ENCODE measurements at regions not wholly inside any gene's neighbourhood (a gene's known extent, or its start where the extent isn't known, plus 50 kb on each side); places are given as distances from the start of the nearest gene placed in this dataset.

DNA sequence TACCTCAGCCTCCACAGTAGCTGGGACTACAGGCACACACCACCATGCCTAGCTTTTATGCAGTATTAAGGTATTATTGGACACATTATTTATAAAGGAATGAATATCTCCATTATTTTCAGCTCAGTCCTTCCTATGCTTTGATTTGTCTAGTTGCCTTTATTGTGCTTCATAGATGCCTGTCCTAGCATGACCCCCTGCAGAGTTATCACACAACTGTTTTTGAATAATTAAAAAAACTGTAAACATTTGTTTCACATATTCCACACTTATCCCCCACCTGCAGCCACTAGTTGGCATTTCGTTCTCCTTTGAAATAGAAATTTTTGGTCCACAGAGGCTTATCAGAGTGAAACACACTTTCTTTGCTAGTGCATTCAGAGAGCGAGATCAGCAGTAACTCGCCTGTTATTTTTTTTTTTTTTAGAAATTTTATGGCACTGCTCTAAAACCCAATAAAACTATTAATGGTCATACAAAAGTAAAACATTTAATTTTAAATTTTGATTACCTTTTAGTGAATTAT is 151.8 kb upstream of the RASA1 start:
- TF ChIP-seq, protein P1, sequence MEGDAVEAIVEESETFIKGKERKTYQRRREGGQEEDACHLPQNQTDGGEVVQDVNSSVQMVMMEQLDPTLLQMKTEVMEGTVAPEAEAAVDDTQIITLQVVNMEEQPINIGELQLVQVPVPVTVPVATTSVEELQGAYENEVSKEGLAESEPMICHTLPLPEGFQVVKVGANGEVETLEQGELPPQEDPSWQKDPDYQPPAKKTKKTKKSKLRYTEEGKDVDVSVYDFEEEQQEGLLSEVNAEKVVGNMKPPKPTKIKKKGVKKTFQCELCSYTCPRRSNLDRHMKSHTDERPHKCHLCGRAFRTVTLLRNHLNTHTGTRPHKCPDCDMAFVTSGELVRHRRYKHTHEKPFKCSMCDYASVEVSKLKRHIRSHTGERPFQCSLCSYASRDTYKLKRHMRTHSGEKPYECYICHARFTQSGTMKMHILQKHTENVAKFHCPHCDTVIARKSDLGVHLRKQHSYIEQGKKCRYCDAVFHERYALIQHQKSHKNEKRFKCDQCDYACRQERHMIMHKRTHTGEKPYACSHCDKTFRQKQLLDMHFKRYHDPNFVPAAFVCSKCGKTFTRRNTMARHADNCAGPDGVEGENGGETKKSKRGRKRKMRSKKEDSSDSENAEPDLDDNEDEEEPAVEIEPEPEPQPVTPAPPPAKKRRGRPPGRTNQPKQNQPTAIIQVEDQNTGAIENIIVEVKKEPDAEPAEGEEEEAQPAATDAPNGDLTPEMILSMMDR (IDR thresholded peaks at IDR 0.05): no peak
- TF ChIP-seq POLR2A (IDR thresholded peaks at IDR 0.05): no peak

Data from lower leg skin (tissue), 3 donors.